ENCODE measurements at regions not wholly inside any gene's neighbourhood (a gene's known extent, or its start where the extent isn't known, plus 50 kb on each side); places are given as distances from the start of the nearest gene placed in this dataset.

DNA sequence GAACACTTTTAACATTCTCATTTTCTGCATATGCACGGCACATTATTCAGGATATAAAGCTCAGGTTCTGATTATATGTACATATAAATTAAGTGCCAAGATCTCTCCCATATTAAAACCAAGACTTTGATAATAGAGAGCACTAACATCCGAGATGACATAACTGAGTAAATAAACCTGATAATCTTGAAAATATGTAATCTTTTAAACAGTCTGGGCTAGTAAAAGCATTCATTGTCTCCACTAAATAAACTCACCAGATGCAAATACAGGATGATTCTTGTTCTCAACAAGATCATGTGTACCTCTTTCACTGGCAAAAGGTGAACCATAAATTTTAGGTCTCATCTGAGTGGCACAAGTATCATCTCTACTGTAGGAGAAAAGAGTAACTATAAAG lies 942.2 kb downstream of the TRAM1L1 start:
- TF ChIP-seq, protein P1, sequence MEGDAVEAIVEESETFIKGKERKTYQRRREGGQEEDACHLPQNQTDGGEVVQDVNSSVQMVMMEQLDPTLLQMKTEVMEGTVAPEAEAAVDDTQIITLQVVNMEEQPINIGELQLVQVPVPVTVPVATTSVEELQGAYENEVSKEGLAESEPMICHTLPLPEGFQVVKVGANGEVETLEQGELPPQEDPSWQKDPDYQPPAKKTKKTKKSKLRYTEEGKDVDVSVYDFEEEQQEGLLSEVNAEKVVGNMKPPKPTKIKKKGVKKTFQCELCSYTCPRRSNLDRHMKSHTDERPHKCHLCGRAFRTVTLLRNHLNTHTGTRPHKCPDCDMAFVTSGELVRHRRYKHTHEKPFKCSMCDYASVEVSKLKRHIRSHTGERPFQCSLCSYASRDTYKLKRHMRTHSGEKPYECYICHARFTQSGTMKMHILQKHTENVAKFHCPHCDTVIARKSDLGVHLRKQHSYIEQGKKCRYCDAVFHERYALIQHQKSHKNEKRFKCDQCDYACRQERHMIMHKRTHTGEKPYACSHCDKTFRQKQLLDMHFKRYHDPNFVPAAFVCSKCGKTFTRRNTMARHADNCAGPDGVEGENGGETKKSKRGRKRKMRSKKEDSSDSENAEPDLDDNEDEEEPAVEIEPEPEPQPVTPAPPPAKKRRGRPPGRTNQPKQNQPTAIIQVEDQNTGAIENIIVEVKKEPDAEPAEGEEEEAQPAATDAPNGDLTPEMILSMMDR (IDR thresholded peaks at IDR 0.05) = no peak
- TF ChIP-seq ZFX (IDR thresholded peaks at IDR 0.05; ENCODE audit: borderline replicate concordance) = no peak

All from 22Rv1 (cell line).